Osteoblast (primary cell): ENCODE measurements at regions not wholly inside any gene's neighbourhood (a gene's known extent, or its start where the extent isn't known, plus 50 kb on each side); places are given as distances from the start of the nearest gene placed in this dataset.

Experiments used
- DNase-seq: peaks from one replicate; pipeline ENCODE4 v3.0.0; 2011; ENCODE audit warnings: low spot score, mixed read lengths; ENCODE audit not compliant: insufficient read length; ENCODE audit errors: missing footprints
- H2AFZ ChIP-seq: 2 replicates; pipeline ENCODE4 v1.6.0; 2011; ENCODE audit warnings: mild to moderate bottlenecking, low read length
- H3K27ac ChIP-seq: 2 replicates; pipeline ENCODE4 v1.5.1; 2011; ENCODE audit warnings: mild to moderate bottlenecking, low read depth, low read length, moderate library complexity
- H3K27me3 ChIP-seq: 2 replicates; pipeline ENCODE4 v1.6.0; 2012; ENCODE audit warnings: mild to moderate bottlenecking, control low read depth, inconsistent platforms, low read length, moderate library complexity; ENCODE audit not compliant: insufficient read depth
- H3K36me3 ChIP-seq: 2 replicates; pipeline ENCODE4 v1.5.1; 2011; ENCODE audit warnings: mild to moderate bottlenecking, low read length, control low read depth, moderate library complexity; ENCODE audit not compliant: insufficient read depth
- H3K4me1 ChIP-seq: 2 replicates; pipeline ENCODE4 v1.5.1; 2011; ENCODE audit warnings: mild to moderate bottlenecking, low read length, control low read depth, moderate library complexity; ENCODE audit not compliant: insufficient read depth
- H3K4me2 ChIP-seq: 2 replicates; pipeline ENCODE4 v1.6.0; 2011; ENCODE audit warnings: mild to moderate bottlenecking, low read length; ENCODE audit not compliant: insufficient read depth
- H3K4me3 ChIP-seq: fragments of 200-600 bp; sonication (generic); 3 replicates; pipeline ENCODE4 v1.5.1; 2012; ENCODE audit warnings: mild to moderate bottlenecking, low read length, inconsistent platforms; ENCODE audit not compliant: insufficient read depth
- H3K79me2 ChIP-seq: 2 replicates; pipeline ENCODE4 v1.6.0; 2012; ENCODE audit warnings: mild to moderate bottlenecking, low read length, control low read depth, inconsistent platforms; ENCODE audit not compliant: insufficient read depth
- H3K9me3 ChIP-seq: 2 replicates; pipeline ENCODE4 v1.5.1; 2011; ENCODE audit warnings: low read depth, low read length, control low read depth
- H4K20me1 ChIP-seq: 2 replicates; pipeline ENCODE4 v1.6.0; 2012; ENCODE audit warnings: mild to moderate bottlenecking, low read length, control low read depth; ENCODE audit not compliant: insufficient read depth
- TF ChIP-seq, protein P1 (sequence below): IDR thresholded peaks from 2 replicates; pipeline ENCODE4 v1.5.1; 2011; ENCODE audit warnings: mild to moderate bottlenecking, low read depth, low read length, moderate library complexity; ENCODE audit errors: extremely low read depth

DNA sequence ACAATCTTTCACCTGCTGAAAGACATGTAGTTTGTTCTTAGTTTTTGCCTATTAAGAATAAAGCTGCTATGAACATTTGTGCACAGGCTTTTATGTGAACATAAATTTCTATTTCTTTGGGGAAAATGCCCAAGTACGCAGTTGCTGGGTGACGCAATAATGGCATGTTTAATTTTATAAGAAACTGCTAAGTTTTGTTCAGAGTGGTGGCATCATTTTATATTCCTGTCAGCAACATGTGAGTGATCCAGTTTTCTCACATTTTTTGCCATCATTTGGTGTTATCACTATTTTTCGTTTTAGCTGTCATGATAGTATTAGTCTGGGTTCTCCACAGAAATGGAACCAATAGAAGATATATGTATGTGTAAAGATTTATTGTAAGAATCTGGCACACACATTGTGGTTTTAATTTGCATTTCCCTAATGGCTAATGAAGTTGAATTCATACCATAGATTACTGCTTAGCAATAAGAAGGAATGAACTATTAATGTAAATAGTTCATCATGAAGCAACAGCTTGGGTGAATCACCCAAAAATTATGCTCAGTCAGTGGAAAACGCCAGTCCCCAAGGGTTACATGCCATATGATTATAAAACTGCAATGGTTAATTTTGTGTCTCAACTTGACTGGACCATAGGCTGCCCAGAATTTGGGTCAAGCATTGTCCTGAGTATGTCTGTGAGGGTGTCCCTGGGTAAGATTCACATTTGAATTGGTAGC, 358.6 kb downstream of the MSX2 start:
- no peaks in the 10 kb centered on the region for H4K20me1 ChIP-seq
- no peak for DNase-seq
- H3K4me2 ChIP-seq: no peak overlapping the region
- no peak overlapping the region for H3K4me3 ChIP-seq
- no peaks in the 10 kb centered on the region for H3K79me2 ChIP-seq
- no peaks in the 10 kb centered on the region for H3K9me3 ChIP-seq
- H2AFZ ChIP-seq: no peak overlapping the region
- TF ChIP-seq, protein P1, sequence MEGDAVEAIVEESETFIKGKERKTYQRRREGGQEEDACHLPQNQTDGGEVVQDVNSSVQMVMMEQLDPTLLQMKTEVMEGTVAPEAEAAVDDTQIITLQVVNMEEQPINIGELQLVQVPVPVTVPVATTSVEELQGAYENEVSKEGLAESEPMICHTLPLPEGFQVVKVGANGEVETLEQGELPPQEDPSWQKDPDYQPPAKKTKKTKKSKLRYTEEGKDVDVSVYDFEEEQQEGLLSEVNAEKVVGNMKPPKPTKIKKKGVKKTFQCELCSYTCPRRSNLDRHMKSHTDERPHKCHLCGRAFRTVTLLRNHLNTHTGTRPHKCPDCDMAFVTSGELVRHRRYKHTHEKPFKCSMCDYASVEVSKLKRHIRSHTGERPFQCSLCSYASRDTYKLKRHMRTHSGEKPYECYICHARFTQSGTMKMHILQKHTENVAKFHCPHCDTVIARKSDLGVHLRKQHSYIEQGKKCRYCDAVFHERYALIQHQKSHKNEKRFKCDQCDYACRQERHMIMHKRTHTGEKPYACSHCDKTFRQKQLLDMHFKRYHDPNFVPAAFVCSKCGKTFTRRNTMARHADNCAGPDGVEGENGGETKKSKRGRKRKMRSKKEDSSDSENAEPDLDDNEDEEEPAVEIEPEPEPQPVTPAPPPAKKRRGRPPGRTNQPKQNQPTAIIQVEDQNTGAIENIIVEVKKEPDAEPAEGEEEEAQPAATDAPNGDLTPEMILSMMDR: no peak
- no peaks in the 10 kb centered on the region for H3K4me1 ChIP-seq
- no peak overlapping the region for H3K27ac ChIP-seq
- no peaks in the 10 kb centered on the region for H3K27me3 ChIP-seq
- no peaks in the 10 kb centered on the region for H3K36me3 ChIP-seq

DNA sequence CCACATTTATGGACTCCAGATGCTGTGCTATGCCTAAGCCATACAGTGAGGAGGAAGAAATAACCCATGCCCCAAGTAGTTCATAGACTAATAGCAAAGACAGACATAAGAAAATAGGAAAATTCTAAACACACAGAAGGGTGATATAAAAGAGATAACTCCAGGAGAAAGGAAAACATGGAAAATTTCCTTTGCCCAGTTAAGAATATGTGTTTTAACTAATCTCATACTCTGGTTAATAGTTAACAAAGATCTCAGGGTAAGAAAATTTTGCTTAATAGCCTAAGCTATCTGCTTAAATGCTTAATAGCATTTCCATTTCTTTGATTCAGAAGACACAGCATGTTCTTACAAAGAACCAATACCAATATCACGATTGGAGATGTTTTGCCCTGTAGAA, 358.0 kb downstream of the MSX2 start:
- Histone ChIP-seq H4K20me1 (no peaks in the 10 kb centered on the region), H3K4me2 (no peak overlapping the region), H3K9me3 (no peaks in the 10 kb centered on the region), H3K4me3 (no peak overlapping the region), H3K79me2 (no peaks in the 10 kb centered on the region), H3K27ac (no peak overlapping the region), H2AFZ (no peak overlapping the region), H3K36me3 (no peaks in the 10 kb centered on the region), H3K27me3 (no peaks in the 10 kb centered on the region), H3K4me1 (no peaks in the 10 kb centered on the region)
- DNase-seq: no peak
- TF ChIP-seq, protein P1: no peak

- TF ChIP-seq, protein P1: no peak
- H3K4me3 ChIP-seq: no peak overlapping the region
- no peaks in the 10 kb centered on the region for H3K79me2 ChIP-seq
- H3K4me1 ChIP-seq: no peaks in the 10 kb centered on the region
- H2AFZ ChIP-seq: no peak overlapping the region
- H3K4me2 ChIP-seq: no peak overlapping the region
- H4K20me1 ChIP-seq: no peaks in the 10 kb centered on the region
- DNase-seq: peak; percentile 55
- H3K36me3 ChIP-seq: no peaks in the 10 kb centered on the region
- H3K27me3 ChIP-seq: no peaks in the 10 kb centered on the region
- H3K9me3 ChIP-seq: no peaks in the 10 kb centered on the region
- no peak overlapping the region for H3K27ac ChIP-seq
Observed at GRCh38 chr5:175079707-175080106, 355.3 kb downstream of the MSX2 start.

- H3K27ac ChIP-seq: no peak overlapping the region
- no peak overlapping the region for H2AFZ ChIP-seq
- H4K20me1 ChIP-seq: no peaks in the 10 kb centered on the region
- no peak for DNase-seq
- no peaks in the 10 kb centered on the region for H3K27me3 ChIP-seq
- H3K9me3 ChIP-seq: no peaks in the 10 kb centered on the region
- H3K4me2 ChIP-seq: no peak overlapping the region
- H3K36me3 ChIP-seq: no peaks in the 10 kb centered on the region
- H3K79me2 ChIP-seq: no peaks in the 10 kb centered on the region
- no peak overlapping the region for H3K4me3 ChIP-seq
- H3K4me1 ChIP-seq: no peaks in the 10 kb centered on the region
- TF ChIP-seq, protein P1: no peak
Observed at GRCh38 chr5:175070283-175070682, 345.9 kb downstream of the MSX2 start.
